GM19240 (cell line): ENCODE measurements at regions not wholly inside any gene's neighbourhood (a gene's known extent, or its start where the extent isn't known, plus 50 kb on each side); places are given as distances from the start of the nearest gene placed in this dataset.
"Not testable (repeated sequence)": the region's sequence is repeated elsewhere in the genome, so short reads cannot be mapped to it uniquely, and the experiment has no call there.

Experiments used
- DNase-seq: peaks from one replicate; pipeline ENCODE4 v3.0.0; 2011; ENCODE audit warnings: low spot score; ENCODE audit not compliant: insufficient read length

- no peak for DNase-seq
These were observed 337.8 kb upstream of the CDH5 start for GRCh38 chr16:66028510-66029216.

DNA sequence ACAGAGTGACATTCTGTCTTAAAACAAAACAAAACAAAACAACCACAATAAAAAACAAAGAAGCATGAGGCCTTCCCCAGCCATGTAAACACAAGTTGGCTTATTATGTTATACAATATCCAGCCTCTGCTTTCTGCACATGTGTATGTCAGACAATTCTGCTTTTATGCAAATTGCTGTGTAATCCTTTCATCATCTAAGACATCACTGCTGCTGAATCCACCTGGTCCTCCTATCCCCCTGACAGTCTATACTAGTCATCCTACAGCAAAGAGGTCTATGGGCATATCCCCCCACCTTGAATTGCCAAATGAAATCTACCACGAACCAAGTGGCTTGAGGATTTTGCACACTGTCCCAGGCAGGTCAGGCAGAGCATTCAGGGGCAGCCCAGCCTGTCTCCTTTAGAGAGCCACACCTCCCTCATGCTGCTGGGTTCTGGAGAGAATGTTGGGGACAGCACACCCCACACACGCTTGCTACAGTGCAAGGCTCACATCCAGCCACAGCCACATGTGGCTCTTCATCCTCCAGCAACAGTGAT lies 339.6 kb upstream of the CDH5 start:
- no peak for DNase-seq

- no peak for DNase-seq
These were observed 340.3 kb upstream of the CDH5 start for GRCh38 chr16:66026211-66026610.

DNA sequence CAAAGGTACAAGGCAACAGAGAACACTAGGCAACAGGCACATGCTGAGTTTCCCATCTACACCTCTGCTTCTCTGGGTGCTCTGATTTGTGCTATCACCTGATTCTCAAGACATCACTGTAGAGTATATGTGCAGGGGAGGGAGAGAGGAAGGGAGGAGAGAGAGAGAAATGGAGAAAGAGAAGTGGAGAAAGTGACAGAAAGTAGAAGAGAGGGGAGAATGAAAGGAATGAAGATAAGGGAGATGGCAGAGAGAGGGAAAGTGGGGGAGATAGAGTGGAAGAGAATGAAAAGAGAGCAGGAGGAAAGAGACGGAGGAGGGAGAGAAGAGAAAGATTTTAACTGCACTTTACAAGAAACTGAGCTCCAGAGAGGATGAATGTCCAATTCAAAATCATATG lies 340.7 kb upstream of the CDH5 start:
- no peak for DNase-seq

GRCh38 chr16:66024567-66024966 lies 341.9 kb upstream of the CDH5 start:
- not testable (repeated sequence) for DNase-seq

DNA sequence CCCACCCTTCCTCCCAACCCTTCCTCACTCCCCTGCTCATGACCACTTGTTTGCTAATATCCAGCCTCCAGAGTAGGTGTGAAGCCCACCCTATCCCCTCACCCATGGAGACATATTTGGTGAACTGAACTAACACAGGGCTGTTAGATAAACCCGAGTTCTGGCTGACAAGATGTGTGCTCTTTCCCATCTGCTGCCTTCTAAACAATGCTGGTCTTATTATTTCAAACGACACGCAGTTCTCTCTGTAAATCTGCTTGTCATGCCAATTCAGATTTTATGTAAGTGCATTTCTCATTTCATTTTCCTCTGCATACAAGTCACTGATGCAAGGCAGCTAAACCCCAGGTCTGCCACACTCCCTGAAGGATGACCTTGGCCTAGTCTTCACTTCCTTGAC lies 343.0 kb upstream of the CDH5 start:
- DNase-seq: no peak

GRCh38 chr16:66020642-66021041 lies 345.8 kb upstream of the CDH5 start:
- DNase-seq: no peak

GRCh38 chr16:66020046-66020445 lies 346.4 kb upstream of the CDH5 start:
- DNase-seq: no peak

DNA sequence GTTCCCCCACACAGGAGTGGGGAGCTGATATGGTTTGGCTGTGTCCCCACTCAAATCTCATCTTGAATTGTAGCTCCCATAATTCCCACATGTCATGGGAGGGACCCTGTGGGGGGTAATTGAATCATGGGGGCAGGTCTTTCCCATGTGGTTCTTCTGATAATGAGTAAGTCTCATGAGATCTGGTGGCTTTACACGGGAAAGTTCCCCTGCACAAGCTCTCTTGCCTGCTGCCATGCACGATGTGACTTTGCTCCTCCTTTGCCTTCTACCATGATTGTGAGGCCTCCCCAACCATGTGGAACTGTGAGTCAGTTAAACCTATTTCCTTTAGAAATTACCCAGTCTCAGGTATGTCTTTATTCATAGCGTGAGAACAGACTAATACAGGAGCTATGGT lies 347.0 kb upstream of the CDH5 start:
- not testable (repeated sequence) for DNase-seq

DNA sequence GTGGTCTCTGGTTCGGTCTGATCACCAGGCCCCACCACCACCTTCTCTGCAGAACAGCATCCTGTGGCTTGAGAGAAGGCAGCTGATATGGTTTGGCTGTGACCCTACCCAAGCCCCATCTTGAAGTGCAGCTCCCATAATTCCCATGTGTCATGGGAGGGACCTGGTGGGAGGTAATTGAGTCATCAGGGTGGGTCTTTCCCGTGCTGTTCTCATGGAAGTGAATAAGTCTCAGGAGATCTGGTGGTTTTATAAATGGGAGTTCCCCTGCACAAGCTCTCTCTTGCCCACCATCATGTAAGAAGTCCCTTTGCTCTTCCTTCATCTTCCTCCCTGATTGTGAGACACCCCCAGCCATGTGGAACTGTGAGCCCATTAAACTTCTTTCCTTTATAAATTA lies 352.3 kb upstream of the CDH5 start:
- no peak for DNase-seq

DNA sequence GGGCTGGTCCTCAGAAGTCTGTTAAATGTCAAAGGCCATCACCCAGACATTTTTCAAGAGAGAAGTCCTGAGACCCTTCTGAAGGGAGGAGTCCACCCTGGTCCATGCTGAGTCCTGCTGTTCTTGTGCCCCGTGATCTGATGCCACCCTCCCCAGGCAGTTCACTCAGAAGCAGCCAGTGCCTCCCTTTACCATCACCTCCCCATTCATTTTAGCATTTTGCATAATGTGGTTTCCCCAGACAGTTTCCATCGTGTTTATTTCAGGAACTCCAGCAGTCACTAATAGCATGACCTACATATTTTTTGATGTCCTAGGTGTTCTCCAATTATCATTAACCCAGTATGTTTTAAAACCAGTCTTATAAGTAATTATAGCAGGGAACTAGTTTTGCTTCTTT lies 353.0 kb upstream of the CDH5 start:
- no peak for DNase-seq

DNA sequence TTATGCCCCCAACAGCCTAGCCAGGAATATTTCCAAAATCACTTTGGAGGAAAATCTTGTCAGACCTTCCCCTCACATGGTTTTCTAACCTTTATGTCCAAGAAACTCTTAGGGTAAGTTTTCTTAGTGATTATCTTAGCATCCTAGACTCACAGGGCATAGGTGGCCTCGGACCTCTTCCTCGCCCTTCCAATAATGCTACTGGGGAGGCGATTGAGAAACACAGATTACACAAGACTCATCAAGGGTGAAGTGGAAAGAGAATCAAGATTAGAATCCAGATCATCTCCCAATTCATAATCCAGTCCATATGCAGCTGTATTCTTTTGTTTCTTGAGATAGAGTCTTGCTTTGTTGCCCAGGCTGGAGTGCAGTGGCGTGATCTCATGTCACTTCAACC lies 358.4 kb upstream of the CDH5 start:
- DNase-seq: no peak

DNA sequence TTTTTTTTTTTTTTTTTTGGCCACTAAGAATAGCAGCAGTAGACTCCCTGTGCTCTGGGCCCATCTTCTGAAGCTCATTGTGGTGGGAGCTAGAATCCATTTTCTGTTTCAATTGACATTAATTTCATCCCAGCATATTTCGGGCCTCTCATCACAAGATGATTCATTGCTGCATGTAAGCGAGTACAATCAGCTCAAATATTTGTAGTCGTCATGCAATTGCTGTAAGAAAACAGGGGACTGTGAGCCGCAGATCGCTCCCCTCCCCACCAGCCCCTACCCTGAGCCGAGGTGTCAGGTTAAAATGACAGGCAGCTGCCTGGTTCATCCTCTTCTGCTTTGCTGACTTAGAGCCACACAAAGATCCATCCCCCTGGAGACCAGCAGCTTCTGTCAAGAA lies 358.8 kb upstream of the CDH5 start:
- no peak for DNase-seq

DNA sequence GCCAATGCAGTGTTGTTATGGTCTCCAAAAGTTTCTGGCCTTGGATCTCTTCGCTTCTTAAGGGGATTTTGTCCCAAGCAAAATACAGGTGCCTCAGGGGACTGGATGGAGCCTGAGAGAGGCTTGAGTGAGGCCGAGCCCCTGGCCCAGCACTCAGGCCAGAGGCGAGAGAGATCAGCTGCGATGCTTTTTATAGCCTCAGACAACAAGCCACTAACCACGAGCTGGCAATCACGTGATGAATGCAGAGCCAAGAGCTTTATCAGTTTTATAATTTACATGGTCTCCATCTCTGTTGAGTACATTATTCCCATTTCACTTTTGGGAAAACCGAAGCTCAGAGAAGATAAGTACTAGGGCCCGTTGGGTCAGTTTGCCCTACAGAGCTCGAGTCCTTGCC lies 360.0 kb upstream of the CDH5 start:
- DNase-seq: no peak

- DNase-seq: no peak
These were observed 361.8 kb upstream of the CDH5 start for GRCh38 chr16:66004699-66005098.

GRCh38 chr16:66003201-66003600 lies 363.3 kb upstream of the CDH5 start:
- no peak for DNase-seq

DNA sequence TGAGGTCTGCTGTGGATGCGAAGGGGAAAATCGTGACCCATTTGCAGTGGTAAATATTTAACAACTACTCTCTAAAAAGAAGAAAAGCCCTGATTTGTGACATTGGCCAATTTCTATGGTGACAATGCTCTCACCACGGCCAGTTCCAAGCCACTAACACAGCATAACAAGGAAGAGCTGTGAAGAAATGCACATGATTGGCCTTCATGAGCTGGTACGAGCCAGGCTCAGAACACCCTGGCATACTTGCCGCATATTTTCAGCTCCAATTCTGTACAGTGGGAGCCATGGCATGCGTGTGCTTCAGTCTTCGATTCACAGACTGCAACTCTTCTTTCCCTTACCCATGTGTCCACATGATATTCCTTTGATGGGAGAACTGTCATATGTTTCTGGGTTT lies 363.9 kb upstream of the CDH5 start:
- no peak for DNase-seq

DNA sequence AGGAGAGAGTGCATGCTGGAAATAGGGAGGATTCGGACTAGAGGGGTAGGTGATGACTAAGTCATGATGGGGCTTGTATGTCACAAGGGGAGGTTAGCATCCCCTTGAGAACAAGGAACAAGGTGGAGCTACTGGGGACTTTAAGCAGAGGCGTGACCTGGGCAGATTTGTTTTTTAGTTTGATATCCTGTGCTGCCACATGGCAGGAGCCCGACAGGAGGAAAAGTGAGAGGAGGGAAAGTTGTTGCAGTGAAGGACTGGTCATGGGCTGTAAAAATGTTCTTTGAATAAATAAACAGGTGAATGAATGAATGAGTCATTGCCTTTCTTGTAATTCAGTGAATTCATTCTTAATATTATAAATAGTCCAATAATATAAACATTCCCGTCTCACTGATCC lies 365.1 kb upstream of the CDH5 start:
- DNase-seq: no peak

DNA sequence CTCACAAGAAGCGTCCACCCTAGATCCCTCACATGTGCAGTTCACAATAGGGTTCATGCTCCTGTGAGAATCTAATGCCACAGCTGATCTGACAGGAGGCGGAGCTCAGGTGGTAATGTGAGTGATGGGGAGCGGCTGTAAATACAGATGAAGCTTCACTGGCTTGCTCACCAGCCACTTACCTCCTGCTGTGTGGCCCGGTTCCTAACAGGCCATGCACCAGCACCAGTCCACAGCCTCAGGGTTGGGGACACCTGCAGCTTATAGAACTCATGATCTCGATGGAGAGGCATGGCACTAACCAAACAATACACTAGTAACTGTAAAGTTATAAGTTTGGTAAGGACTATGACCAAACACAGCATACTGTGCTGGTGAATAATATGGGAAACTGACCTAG lies 368.0 kb upstream of the CDH5 start:
- DNase-seq: no peak

DNA sequence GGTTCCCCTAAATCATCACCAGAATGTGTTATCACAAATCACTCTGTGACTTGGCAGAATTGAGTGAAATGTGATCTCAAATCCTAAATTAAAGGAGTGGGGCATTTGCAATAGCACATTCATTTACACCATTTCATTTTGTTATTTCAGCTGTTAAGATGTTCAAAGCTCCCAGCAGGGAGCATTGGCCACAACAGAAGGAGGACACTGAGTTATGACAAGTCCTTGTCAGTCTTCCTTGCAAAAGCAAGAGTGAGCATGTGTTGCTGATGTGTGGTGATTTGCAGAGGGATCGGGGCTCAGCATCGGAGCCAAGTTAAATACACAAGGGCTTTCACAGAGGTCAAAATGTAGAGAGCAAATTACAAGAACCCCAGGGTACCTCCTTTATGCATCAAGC lies 372.2 kb upstream of the CDH5 start:
- no peak for DNase-seq

DNA sequence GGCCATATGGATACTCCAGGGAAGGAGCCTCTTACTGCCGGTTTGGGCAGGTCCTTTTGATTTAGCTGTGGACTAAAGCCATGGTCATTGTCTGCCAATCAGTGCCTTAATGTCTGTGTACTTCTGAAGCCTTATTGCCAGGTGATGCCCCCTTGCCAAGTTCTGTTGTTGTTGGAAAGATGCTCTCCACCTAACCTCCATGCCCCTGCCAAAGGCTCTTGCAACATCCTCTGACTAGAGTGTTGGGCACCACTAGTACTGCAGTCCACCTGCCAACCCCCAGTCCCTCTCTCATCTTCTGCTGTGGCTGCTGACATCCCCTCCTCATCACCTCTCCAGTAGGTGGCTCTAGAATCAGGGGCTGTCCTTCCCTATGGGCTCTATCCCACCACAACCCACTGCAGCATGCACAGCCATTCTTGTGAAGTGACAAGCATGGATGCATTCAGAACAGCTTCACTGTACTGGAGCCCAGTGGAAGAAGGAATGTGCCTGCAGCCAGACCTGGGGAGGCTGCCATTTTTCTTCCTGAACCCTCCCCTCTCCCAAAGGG lies 375.3 kb upstream of the CDH5 start:
- DNase-seq: no peak

GRCh38 chr16:65989861-65990604 lies 376.5 kb upstream of the CDH5 start:
- DNase-seq: no peak
